IMR-90 (cell line): ENCODE measurements at regions not wholly inside any gene's neighbourhood (a gene's known extent, or its start where the extent isn't known, plus 50 kb on each side); places are given as distances from the start of the nearest gene placed in this dataset.

Experiments
- ATAC-seq: fragments of 200-7000 bp; cut with Tn5 transposase; 2 replicates; pipeline ENCODE4 v1.9.1; 2020; ENCODE audit warnings: low read depth, mild to moderate bottlenecking, moderate library complexity
- BruUV-seq: library from RNA; stranded (reverse); fragments of 400-500 nt; replicated peaks from 2 replicates; lab custom pipeline; 2021; lab: Mats Ljungman, UMichigan
- CTCF ChIA-PET: fragments of 300-600 bp; formaldehyde crosslinking; extraction: SDS; loops from one replicate; lab custom pipeline; 2021; ENCODE audit warnings: antibody characterized with exemption; lab: Yijun Ruan, JAX
- POLR2A ChIA-PET: fragments of 300-600 bp; sonication (Branson Sonifier 250); formaldehyde crosslinking; loops from one replicate; lab custom pipeline; 2022; ENCODE audit warnings: antibody characterized with exemption; ENCODE audit not compliant: unreplicated experiment; lab: Charles Lee
- DNase-seq: peaks from one replicate; pipeline ENCODE4 v3.0.0; 2013
- H2AFZ ChIP-seq: replicated peaks from 2 replicates; pipeline ENCODE3; 2013; ENCODE audit warnings: low read length, mild to moderate bottlenecking; ENCODE audit not compliant: poor library complexity
- H2AK5ac ChIP-seq: 2 replicates; pipeline ENCODE4 v1.6.1; 2013; ENCODE audit warnings: low read depth, low read length, inconsistent platforms
- H2AK9ac ChIP-seq: replicated peaks from 2 replicates; pipeline ENCODE3; 2013; ENCODE audit warnings: mild to moderate bottlenecking, low read depth, low read length, moderate library complexity; ENCODE audit not compliant: poor library complexity
- H2BK120ac ChIP-seq: 2 replicates; pipeline ENCODE4 v1.6.1; 2013; ENCODE audit warnings: low read depth, low read length, inconsistent platforms
- H2BK15ac ChIP-seq: 3 replicates; pipeline ENCODE4 v1.6.1; 2013; ENCODE audit warnings: low read depth, low read length, inconsistent platforms
- H2BK20ac ChIP-seq: 2 replicates; pipeline ENCODE4 v1.6.1; 2013; ENCODE audit warnings: low read depth, mild to moderate bottlenecking, inconsistent platforms, low read length, moderate library complexity
- H2BK5ac ChIP-seq: 2 replicates; pipeline ENCODE4 v1.6.1; 2013; ENCODE audit warnings: mild to moderate bottlenecking, low read depth, low read length, inconsistent platforms; ENCODE audit not compliant: poor library complexity, severe bottlenecking
- H3K14ac ChIP-seq: replicated peaks from 2 replicates; pipeline ENCODE4 v1.6.1; 2013; ENCODE audit warnings: low read depth, low read length, inconsistent platforms
- H3K18ac ChIP-seq: 2 replicates; pipeline ENCODE4 v1.6.1; 2013; ENCODE audit warnings: low read depth, low read length, control low read depth
- H3K23ac ChIP-seq: 2 replicates; pipeline ENCODE4 v1.6.1; 2013; ENCODE audit warnings: low read depth, low read length, inconsistent platforms
- H3K27ac ChIP-seq: 2 replicates; pipeline ENCODE4 v1.5.1; 2013; ENCODE audit warnings: mild to moderate bottlenecking, control low read depth, low read length; ENCODE audit not compliant: insufficient read depth
- H3K27me3 ChIP-seq: 2 replicates; pipeline ENCODE4 v1.6.1; 2013; ENCODE audit warnings: low read length; ENCODE audit not compliant: control insufficient read depth, insufficient read depth
- H3K36me3 ChIP-seq: 2 replicates; pipeline ENCODE4 v1.6.1; 2013; ENCODE audit warnings: low read length, mixed read lengths; ENCODE audit not compliant: control insufficient read depth, insufficient read depth
- H3K4ac ChIP-seq: 2 replicates; pipeline ENCODE4 v1.6.1; 2013; ENCODE audit warnings: low read depth, low read length, inconsistent platforms
- H3K4me1 ChIP-seq: 2 replicates; pipeline ENCODE4 v1.6.1; 2013; ENCODE audit warnings: low read length, mixed read lengths; ENCODE audit not compliant: control insufficient read depth, insufficient read depth
- H3K4me2 ChIP-seq: 2 replicates; pipeline ENCODE4 v1.6.1; 2013; ENCODE audit warnings: low read depth, mild to moderate bottlenecking, control low read depth, low read length, moderate library complexity
- H3K4me3 ChIP-seq: 2 replicates; pipeline ENCODE4 v1.5.1; 2013; ENCODE audit warnings: low read depth, mild to moderate bottlenecking, control low read depth, low read length, moderate library complexity; ENCODE audit not compliant: insufficient read depth
- H3K56ac ChIP-seq: 2 replicates; pipeline ENCODE4 v1.6.1; 2013; ENCODE audit warnings: low read length, inconsistent platforms; ENCODE audit not compliant: insufficient read depth; ENCODE audit errors: extremely low read depth
- H3K79me1 ChIP-seq, 2 experiments: 2 replicates each; pipeline ENCODE4 v1.6.1; 2013; ENCODE audit warnings: low read length in 2 of 2, inconsistent platforms in 1 of 2, low read depth in 1 of 2
- H3K9ac ChIP-seq: 2 replicates; pipeline ENCODE4 v1.6.1; 2013; ENCODE audit warnings: low read depth, low read length, control low read depth
- H3K9me1 ChIP-seq: 2 replicates; pipeline ENCODE4 v1.6.1; 2013; ENCODE audit warnings: low read length, inconsistent platforms; ENCODE audit not compliant: insufficient read depth
- H3K9me3 ChIP-seq: 2 replicates; pipeline ENCODE4 v1.6.1; 2013; ENCODE audit warnings: low read length; ENCODE audit not compliant: control insufficient read depth, insufficient read depth
- H4K20me1 ChIP-seq: 2 replicates; pipeline ENCODE4 v1.6.1; 2013; ENCODE audit warnings: low read length, inconsistent platforms; ENCODE audit not compliant: insufficient read depth
- H4K5ac ChIP-seq: 2 replicates; pipeline ENCODE4 v1.6.1; 2013; ENCODE audit warnings: mild to moderate bottlenecking, low read depth, low read length, control low read depth
- H4K8ac ChIP-seq, 2 experiments: 2 replicates each; pipeline ENCODE4 v1.6.1; 2013; ENCODE audit warnings: low read depth in 2 of 2, low read length in 2 of 2, control low read depth in 1 of 2, inconsistent platforms in 1 of 2
- H4K91ac ChIP-seq: 2 replicates; pipeline ENCODE4 v1.6.1; 2013; ENCODE audit warnings: low read depth, low read length, inconsistent platforms; ENCODE audit not compliant: insufficient read depth
- BHLHE40 ChIP-seq: fragments of 150-350 bp; IDR thresholded peaks from 2 replicates; pipeline ENCODE4 v1.6.1; 2016; ENCODE audit warnings: mild to moderate bottlenecking, low read depth, low read length
- CEBPB ChIP-seq: IDR thresholded peaks from 2 replicates; pipeline ENCODE4 v1.6.1; 2012; ENCODE audit warnings: low read depth, low read length, improper control_type of control experiment
- CHD1 ChIP-seq: IDR thresholded peaks from 2 replicates; pipeline ENCODE4 v1.6.1; 2012; ENCODE audit warnings: low read depth, low read length, improper control_type of control experiment
- ELK1 ChIP-seq: fragments of 150-350 bp; IDR thresholded peaks from 2 replicates; pipeline ENCODE4 v1.6.1; 2016; ENCODE audit warnings: low read depth, mild to moderate bottlenecking, low read length, moderate library complexity, borderline replicate concordance
- FOS ChIP-seq: fragments of 150-350 bp; IDR thresholded peaks from 2 replicates; pipeline ENCODE4 v1.6.1; 2016; ENCODE audit warnings: low read depth, low read length
- NFE2L2 ChIP-seq: fragments of 150-350 bp; IDR thresholded peaks from 2 replicates; pipeline ENCODE4 v1.6.1; 2016; ENCODE audit warnings: low read depth, mild to moderate bottlenecking, low read length
- POLR2A ChIP-seq: IDR thresholded peaks from 2 replicates; pipeline ENCODE4 v1.6.1; 2012; ENCODE audit warnings: mild to moderate bottlenecking, low read depth, low read length
- RAD21 ChIP-seq: IDR thresholded peaks from 2 replicates; pipeline ENCODE4 v1.6.1; 2012; ENCODE audit warnings: low read length, improper control_type of control experiment
- RCOR1 ChIP-seq: IDR thresholded peaks from 2 replicates; pipeline ENCODE4 v1.6.1; 2012; ENCODE audit warnings: mild to moderate bottlenecking, low read length, improper control_type of control experiment; ENCODE audit not compliant: insufficient replicate concordance
- RFX5 ChIP-seq: IDR thresholded peaks from 2 replicates; pipeline ENCODE4 v1.8.0; 2012; ENCODE audit warnings: low read depth, mild to moderate bottlenecking, low read length, moderate library complexity
- SMC3 ChIP-seq: fragments of 150-350 bp; IDR thresholded peaks from 2 replicates; pipeline ENCODE4 v1.6.1; 2016; ENCODE audit warnings: low read depth, mild to moderate bottlenecking, antibody characterized with exemption, low read length, moderate library complexity
- USF2 ChIP-seq: fragments of 150-350 bp; IDR thresholded peaks from 2 replicates; pipeline ENCODE4 v1.6.1; 2017; ENCODE audit warnings: mild to moderate bottlenecking, antibody characterized with exemption, low read length, low read depth
- WGBS, 2 experiments: methylation state at CpG; one replicate each; pipeline versions ENCODE4 v1.1.5 to v1.1.7; 2013; ENCODE audit warnings: missing lambda C conversion rate in 2 of 2; ENCODE audit not compliant: insufficient read length in 1 of 2; ENCODE audit errors: extremely low coverage in 2 of 2; 5-methylcytosine and 5-hydroxymethylcytosine counted together
- dilution Hi-C: fragments of 300-500 bp; cut with HindIII; formaldehyde crosslinking; loops from one replicate; pipeline ENCODE4 v1.14.3; 2018; ENCODE audit warnings: low sequenced_read_pairs; ENCODE audit not compliant: unreplicated experiment
- in situ Hi-C: fragments of 300-500 bp; cut with MboI; formaldehyde crosslinking; loops from 3 replicates; pipeline ENCODE4 v1.14.3; 2019; ENCODE audit warnings: low sequenced_read_pairs, inconsistent platforms, mixed read lengths
- intact Hi-C: fragments of 100-400 bp; cut with micrococcal nuclease; formaldehyde crosslinking; loops from 2 replicates; pipeline ENCODE4 v1.10.0; 2022

GRCh38 chr18:51578406-51578980, 381.0 kb upstream of the MEX3C start:
- Histone ChIP-seq H2BK5ac (no peak overlapping the region), H3K56ac (no peak overlapping the region), H3K14ac (no peak overlapping the region), H3K27me3 (no peaks in the 10 kb centered on the region), H4K91ac (no peak overlapping the region), H2AK9ac (no peak overlapping the region), H3K79me1 (no peaks in the 10 kb centered on the region), H2BK15ac (no peak overlapping the region), H3K9ac (no peak overlapping the region), H3K4me1 (no peaks in the 10 kb centered on the region), H4K20me1 (no peaks in the 10 kb centered on the region), H4K5ac (no peak overlapping the region), H3K23ac (no peak overlapping the region), H3K9me3 (peaks cover 12% of the 10 kb centered on the region; the same call in 1 of the 2 replicates), H2AK5ac (no peak overlapping the region), H2BK120ac (no peak overlapping the region), H2AFZ (no peak overlapping the region), H3K18ac (no peak overlapping the region), H3K4me2 (no peak overlapping the region), H3K36me3 (no peaks in the 10 kb centered on the region), H3K27ac (no peak overlapping the region), H3K4ac (no peak overlapping the region), H4K8ac (no peak overlapping the region), H2BK20ac (no peak overlapping the region), H3K4me3 (no peak overlapping the region), H3K9me1 (no peaks in the 10 kb centered on the region)
- ChIA-PET CTCF (no interaction called here), POLR2A (no interaction called here)
- no peak for TF ChIP-seq POLR2A
- TF ChIP-seq USF2, result no peak
- TF ChIP-seq SMC3, result no peak
- TF ChIP-seq CEBPB, result no peak
- no peak for TF ChIP-seq FOS
- no peak for TF ChIP-seq ELK1
- no peak for TF ChIP-seq CHD1
- no peak for TF ChIP-seq BHLHE40
- TF ChIP-seq RFX5, result no peak
- TF ChIP-seq RAD21, result no peak
- TF ChIP-seq NFE2L2, result no peak
- no peak for TF ChIP-seq RCOR1
- DNase-seq, result no peak
- BruUV-seq, result no TSS peak
- no CpG with 5 or more reads among the region's 7 CpGs for WGBS, 2 experiments
- no peak for ATAC-seq
- in situ Hi-C loops (no loop called here), dilution Hi-C loops (no loop called here), intact Hi-C loops (no loop called here)
